ENCODE measurements at regions not wholly inside any gene's neighbourhood (a gene's known extent, or its start where the extent isn't known, plus 50 kb on each side); places are given as distances from the start of the nearest gene placed in this dataset.

DNA sequence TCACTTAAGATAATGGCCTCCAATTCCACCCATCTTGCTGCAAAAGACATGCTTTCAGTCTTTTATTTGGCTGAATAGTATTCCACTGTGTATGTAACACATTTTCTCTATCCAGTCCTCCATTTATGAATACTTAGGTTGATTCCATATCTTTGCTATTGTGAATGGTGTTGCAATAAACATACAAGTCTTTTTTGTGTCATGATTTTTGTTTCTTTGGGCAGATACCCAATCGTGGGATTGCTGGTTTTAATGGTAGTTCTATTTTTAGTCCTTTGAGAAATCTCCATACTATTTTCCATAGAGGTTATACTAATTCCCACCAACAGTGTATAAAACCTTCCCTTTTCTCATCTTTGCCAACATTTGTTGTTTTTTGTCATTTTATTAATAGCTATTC, 180.9 kb downstream of the SMIM20 start:
- Histone ChIP-seq H3K27me3 (ENCODE audit: insufficient read depth, poor library complexity, severe bottlenecking) (no peaks in the 10 kb centered on the region), H3K4me3 (replicated peaks; ENCODE audit: insufficient read depth, low read length) (no peak overlapping the region), H3K27ac (replicated peaks) (no peak overlapping the region)
- no peak for DNase-seq (ENCODE audit: low read depth in 1 of 2, low spot score in 1 of 2)
- TF ChIP-seq, protein P1, sequence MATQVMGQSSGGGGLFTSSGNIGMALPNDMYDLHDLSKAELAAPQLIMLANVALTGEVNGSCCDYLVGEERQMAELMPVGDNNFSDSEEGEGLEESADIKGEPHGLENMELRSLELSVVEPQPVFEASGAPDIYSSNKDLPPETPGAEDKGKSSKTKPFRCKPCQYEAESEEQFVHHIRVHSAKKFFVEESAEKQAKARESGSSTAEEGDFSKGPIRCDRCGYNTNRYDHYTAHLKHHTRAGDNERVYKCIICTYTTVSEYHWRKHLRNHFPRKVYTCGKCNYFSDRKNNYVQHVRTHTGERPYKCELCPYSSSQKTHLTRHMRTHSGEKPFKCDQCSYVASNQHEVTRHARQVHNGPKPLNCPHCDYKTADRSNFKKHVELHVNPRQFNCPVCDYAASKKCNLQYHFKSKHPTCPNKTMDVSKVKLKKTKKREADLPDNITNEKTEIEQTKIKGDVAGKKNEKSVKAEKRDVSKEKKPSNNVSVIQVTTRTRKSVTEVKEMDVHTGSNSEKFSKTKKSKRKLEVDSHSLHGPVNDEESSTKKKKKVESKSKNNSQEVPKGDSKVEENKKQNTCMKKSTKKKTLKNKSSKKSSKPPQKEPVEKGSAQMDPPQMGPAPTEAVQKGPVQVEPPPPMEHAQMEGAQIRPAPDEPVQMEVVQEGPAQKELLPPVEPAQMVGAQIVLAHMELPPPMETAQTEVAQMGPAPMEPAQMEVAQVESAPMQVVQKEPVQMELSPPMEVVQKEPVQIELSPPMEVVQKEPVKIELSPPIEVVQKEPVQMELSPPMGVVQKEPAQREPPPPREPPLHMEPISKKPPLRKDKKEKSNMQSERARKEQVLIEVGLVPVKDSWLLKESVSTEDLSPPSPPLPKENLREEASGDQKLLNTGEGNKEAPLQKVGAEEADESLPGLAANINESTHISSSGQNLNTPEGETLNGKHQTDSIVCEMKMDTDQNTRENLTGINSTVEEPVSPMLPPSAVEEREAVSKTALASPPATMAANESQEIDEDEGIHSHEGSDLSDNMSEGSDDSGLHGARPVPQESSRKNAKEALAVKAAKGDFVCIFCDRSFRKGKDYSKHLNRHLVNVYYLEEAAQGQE (IDR thresholded peaks at IDR 0.05; ENCODE audit: insufficient replicate concordance, low read depth), result no peak
- TF ChIP-seq GABPA (IDR thresholded peaks at IDR 0.05; ENCODE audit: low read depth) (no peak), SPI1 (IDR thresholded peaks at IDR 0.05; ENCODE audit: borderline replicate concordance, low read depth) (no peak), POLR2AphosphoS5 (IDR thresholded peaks at IDR 0.05; ENCODE audit: low read depth) (no peak)
- TF ChIP-seq, protein P2, sequence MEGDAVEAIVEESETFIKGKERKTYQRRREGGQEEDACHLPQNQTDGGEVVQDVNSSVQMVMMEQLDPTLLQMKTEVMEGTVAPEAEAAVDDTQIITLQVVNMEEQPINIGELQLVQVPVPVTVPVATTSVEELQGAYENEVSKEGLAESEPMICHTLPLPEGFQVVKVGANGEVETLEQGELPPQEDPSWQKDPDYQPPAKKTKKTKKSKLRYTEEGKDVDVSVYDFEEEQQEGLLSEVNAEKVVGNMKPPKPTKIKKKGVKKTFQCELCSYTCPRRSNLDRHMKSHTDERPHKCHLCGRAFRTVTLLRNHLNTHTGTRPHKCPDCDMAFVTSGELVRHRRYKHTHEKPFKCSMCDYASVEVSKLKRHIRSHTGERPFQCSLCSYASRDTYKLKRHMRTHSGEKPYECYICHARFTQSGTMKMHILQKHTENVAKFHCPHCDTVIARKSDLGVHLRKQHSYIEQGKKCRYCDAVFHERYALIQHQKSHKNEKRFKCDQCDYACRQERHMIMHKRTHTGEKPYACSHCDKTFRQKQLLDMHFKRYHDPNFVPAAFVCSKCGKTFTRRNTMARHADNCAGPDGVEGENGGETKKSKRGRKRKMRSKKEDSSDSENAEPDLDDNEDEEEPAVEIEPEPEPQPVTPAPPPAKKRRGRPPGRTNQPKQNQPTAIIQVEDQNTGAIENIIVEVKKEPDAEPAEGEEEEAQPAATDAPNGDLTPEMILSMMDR (IDR thresholded peaks at IDR 0.05; ENCODE audit: insufficient read depth, low read length), result no peak

DNA sequence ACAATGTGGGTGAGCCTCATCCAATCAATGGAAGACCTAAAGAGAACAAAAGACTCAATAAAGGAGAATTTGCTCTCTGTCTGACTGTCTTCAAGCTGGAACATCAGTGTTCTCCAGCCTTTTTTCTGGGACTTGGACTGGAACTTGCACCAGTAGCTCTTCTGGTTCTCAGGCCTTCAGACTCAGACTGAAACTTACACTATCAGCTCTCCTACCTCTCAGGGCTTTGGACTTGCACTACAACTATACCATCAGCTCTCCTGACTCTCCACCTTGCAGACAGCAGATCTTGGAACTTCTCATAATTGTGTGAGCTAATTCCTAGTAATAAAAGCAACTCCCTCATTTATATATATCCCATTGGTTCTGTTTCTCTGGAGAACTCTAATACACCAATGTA, 185.9 kb downstream of the SMIM20 start:
- Histone ChIP-seq H3K27me3 (ENCODE audit: insufficient read depth, poor library complexity, severe bottlenecking) (no peaks in the 10 kb centered on the region), H3K4me3 (replicated peaks; ENCODE audit: insufficient read depth, low read length) (no peak overlapping the region), H3K27ac (replicated peaks) (no peak overlapping the region)
- TF ChIP-seq, protein P1 (IDR thresholded peaks at IDR 0.05; ENCODE audit: insufficient replicate concordance, low read depth), result no peak
- TF ChIP-seq GABPA (IDR thresholded peaks at IDR 0.05; ENCODE audit: low read depth), result no peak
- no peak for DNase-seq (ENCODE audit: low read depth in 1 of 2, low spot score in 1 of 2)

DNA sequence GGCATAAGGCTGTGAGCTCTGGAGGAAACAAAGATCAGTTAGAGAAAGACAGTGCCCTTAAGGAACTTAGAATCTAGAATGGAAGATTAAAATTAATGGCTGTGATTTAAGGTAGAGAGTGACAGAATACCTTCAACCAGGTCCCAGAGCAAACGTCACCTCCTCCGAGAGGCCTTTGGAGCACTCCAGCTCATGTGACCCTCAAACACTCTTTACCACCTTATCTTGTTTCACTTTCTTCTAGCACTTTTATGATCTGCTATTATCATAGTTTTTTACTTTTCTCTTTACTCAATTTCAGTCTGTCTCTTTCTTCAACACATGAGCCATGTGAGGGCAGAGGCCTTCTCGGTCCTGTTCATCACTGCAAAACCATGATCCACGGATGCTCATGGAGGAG, 187.0 kb downstream of the SMIM20 start:
- DNase-seq (ENCODE audit: low read depth in 1 of 2, low spot score in 1 of 2), result no peak
- H3K27ac ChIP-seq (replicated peaks), result no peak overlapping the region
- no peaks in the 10 kb centered on the region for H3K27me3 ChIP-seq (ENCODE audit: insufficient read depth, poor library complexity, severe bottlenecking)
- no peak overlapping the region for H3K4me3 ChIP-seq (replicated peaks; ENCODE audit: insufficient read depth, low read length)
- TF ChIP-seq, protein P1 (IDR thresholded peaks at IDR 0.05; ENCODE audit: insufficient replicate concordance, low read depth), result no peak
- no peak for TF ChIP-seq GABPA (IDR thresholded peaks at IDR 0.05; ENCODE audit: low read depth)
- TF ChIP-seq POLR2AphosphoS5 (IDR thresholded peaks at IDR 0.05; ENCODE audit: low read depth), result no peak
- TF ChIP-seq, protein P2 (IDR thresholded peaks at IDR 0.05; ENCODE audit: insufficient read depth, low read length), result no peak
- TF ChIP-seq SPI1 (IDR thresholded peaks at IDR 0.05; ENCODE audit: borderline replicate concordance, low read depth), result no peak

All from HL-60 (cell line).